AG04450 (cell line): ENCODE measurements at regions not wholly inside any gene's neighbourhood (a gene's known extent, or its start where the extent isn't known, plus 50 kb on each side); places are given as distances from the start of the nearest gene placed in this dataset.

Experiments
- CTCF ChIA-PET: fragments of 300-600, 350-600 bp; formaldehyde crosslinking; extraction: SDS; loops from one replicate; lab custom pipeline; 2022; ENCODE audit warnings: antibody characterized with exemption, inconsistent platforms; lab: Charles Lee
- POLR2A ChIA-PET: fragments of 350-600 bp; formaldehyde crosslinking; extraction: SDS; loops from one replicate; lab custom pipeline; 2021; ENCODE audit warnings: antibody characterized with exemption, inconsistent platforms; lab: Yijun Ruan, JAX
- DNase-seq: peaks from one replicate; pipeline ENCODE4 v3.0.0-alpha.2; 2011; ENCODE audit warnings: low read depth, low spot score
- H3K27ac ChIP-seq: one replicate; pipeline ENCODE4 v1.5.1; 2012; ENCODE audit warnings: low read depth, low read length, control low read depth
- H3K27me3 ChIP-seq: one replicate; pipeline ENCODE4 v1.6.0; 2012; ENCODE audit warnings: low read length; ENCODE audit not compliant: control insufficient read depth, insufficient read depth
- H3K4me3 ChIP-seq: 2 replicates; pipeline ENCODE4 v1.5.1; 2011; ENCODE audit warnings: mild to moderate bottlenecking, low read depth, low read length, control low read depth
- H3K9me3 ChIP-seq: 2 replicates; pipeline ENCODE4 v1.5.1; 2012; ENCODE audit warnings: low read length; ENCODE audit not compliant: control insufficient read depth, insufficient read depth
- CTCF ChIP-seq: IDR thresholded peaks from 2 replicates; pipeline ENCODE4 v1.5.1; 2011; ENCODE audit warnings: low read depth, low read length, control low read depth, inconsistent platforms

- POLR2A ChIA-PET, result no interaction called here
- CTCF ChIA-PET, result no interaction called here
- Histone ChIP-seq H3K9me3 (no peaks in the 10 kb centered on the region; the same call in 1 of the 2 replicates), H3K27me3 (no peaks in the 10 kb centered on the region), H3K4me3 (no peak overlapping the region), H3K27ac (no peak overlapping the region)
- DNase-seq, result no peak
- TF ChIP-seq CTCF, result no peak
These were observed 202.3 kb upstream of the CDKN3 start for GRCh38 chr14:54194501-54194900.

GRCh38 chr14:54197369-54197768 lies 199.4 kb upstream of the CDKN3 start:
- no peaks in the 10 kb centered on the region; the same call in 1 of the 2 replicates for H3K9me3 ChIP-seq

GRCh38 chr14:54200726-54201125 lies 196.1 kb upstream of the CDKN3 start:
- no peak for DNase-seq
- TF ChIP-seq CTCF, result no peak
- CTCF ChIA-PET, result no interaction called here
- Histone ChIP-seq H3K9me3 (no peaks in the 10 kb centered on the region; the same call in none of the 2 replicates), H3K27me3 (peaks cover 4% of the 10 kb centered on the region), H3K27ac (no peak overlapping the region), H3K4me3 (no peak overlapping the region)
- POLR2A ChIA-PET, result no interaction called here

More at GRCh38 chr14:54197369-54197768, 199.4 kb upstream of the CDKN3 start:
- Histone ChIP-seq H3K27ac (no peak overlapping the region), H3K27me3 (peaks cover 4% of the 10 kb centered on the region), H3K4me3 (no peak overlapping the region)
- ChIA-PET CTCF (interaction anchor here (0.5 to 1.3 kb wide), 2 partner anchors 22 to 153 kb away, joined by 4 read pairs; no protein-coding TSS in a partner anchor), POLR2A (no interaction called here)
- no peak for DNase-seq
- TF ChIP-seq CTCF, result no peak

- CTCF ChIA-PET, result no interaction called here
- Histone ChIP-seq H3K27me3 (peaks cover 4% of the 10 kb centered on the region), H3K4me3 (no peak overlapping the region), H3K9me3 (no peaks in the 10 kb centered on the region; the same call in none of the 2 replicates), H3K27ac (no peak overlapping the region)
- no peak for TF ChIP-seq CTCF
- no peak for DNase-seq
- POLR2A ChIA-PET, result no interaction called here
These were observed 194.5 kb upstream of the CDKN3 start for GRCh38 chr14:54202288-54202687.

GRCh38 chr14:54206516-54206915 lies 190.3 kb upstream of the CDKN3 start:
- H3K27me3 ChIP-seq, result no peaks in the 10 kb centered on the region
- H3K4me3 ChIP-seq, result no peak overlapping the region
- POLR2A ChIA-PET, result no interaction called here
- no peaks in the 10 kb centered on the region; the same call in 1 of the 2 replicates for H3K9me3 ChIP-seq
- DNase-seq, result no peak
- no peak overlapping the region for H3K27ac ChIP-seq
- TF ChIP-seq CTCF, result no peak
- CTCF ChIA-PET, result interaction anchor here (2.2 kb wide), 1 partner anchor 32 kb away, joined by 9 read pairs; no protein-coding TSS in a partner anchor
